WTC11 (cell line): ENCODE measurements at regions not wholly inside any gene's neighbourhood (a gene's known extent, or its start where the extent isn't known, plus 50 kb on each side); places are given as distances from the start of the nearest gene placed in this dataset.

Experiments used
- ATAC-seq: fragments of 200-7000 bp; cut with Tn5 transposase; 2 replicates; pipeline ENCODE4 v1.10.0; 2021; ENCODE audit warnings: mild to moderate bottlenecking, moderate library complexity
- CTCF ChIA-PET: fragments of 300-600 bp; sonication (Branson Sonifier 250); formaldehyde crosslinking; loops from one replicate; lab custom pipeline; 2021; ENCODE audit warnings: antibody characterized with exemption; lab: Charles Lee
- POLR2A ChIA-PET: fragments of 350-600 bp; sonication (Branson Sonifier 250); formaldehyde crosslinking; loops from one replicate; lab custom pipeline; 2021; ENCODE audit warnings: antibody characterized with exemption; lab: Charles Lee
- DNase-seq: peaks from one replicate; pipeline ENCODE4 v3.0.0; 2021; ENCODE audit warnings: low spot score
- H3K27ac Mint-ChIP-seq: 2 replicates; pipeline ENCODE4 v1.8.0; 2021; ENCODE audit warnings: mixed read lengths
- H3K27me3 Mint-ChIP-seq: 2 replicates; pipeline ENCODE4 v1.8.0; 2021; ENCODE audit warnings: low read depth, mild to moderate bottlenecking, moderate library complexity, mixed read lengths
- H3K36me3 Mint-ChIP-seq: 2 replicates; pipeline ENCODE4 v1.8.0; 2021; ENCODE audit warnings: mixed read lengths
- H3K4me1 Mint-ChIP-seq: 2 replicates; pipeline ENCODE4 v1.8.0; 2022; ENCODE audit warnings: mixed read lengths
- H3K4me3 Mint-ChIP-seq: 2 replicates; pipeline ENCODE4 v1.8.0; 2021; ENCODE audit warnings: mild to moderate bottlenecking, moderate library complexity, mixed read lengths
- H3K9me3 Mint-ChIP-seq: 2 replicates; pipeline ENCODE4 v1.8.0; 2021; ENCODE audit warnings: mixed read lengths
- CREB1 ChIP-seq: sonication (generic); formaldehyde crosslinking; IDR thresholded peaks from 2 replicates; pipeline ENCODE4 v1.8.0; 2023; ENCODE audit warnings: mild to moderate bottlenecking, missing genetic modification reagents
- EMX1 ChIP-seq: fragments of 250-450 bp; sonication (Bioruptor Pico); IDR thresholded peaks from 2 replicates; pipeline ENCODE4 v1.8.0; 2021; ENCODE audit warnings: mild to moderate bottlenecking
- HMGA2 ChIP-seq: fragments of 250-450 bp; sonication (Bioruptor Pico); IDR thresholded peaks from 2 replicates; pipeline ENCODE4 v1.4.0; 2021; ENCODE audit warnings: mild to moderate bottlenecking, moderate library complexity
- NFATC4 ChIP-seq: fragments of 250-450 bp; sonication (Bioruptor Pico); IDR thresholded peaks from 2 replicates; pipeline ENCODE4 v1.9.0; 2021; ENCODE audit warnings: mild to moderate bottlenecking
- NFYB ChIP-seq: sonication (generic); formaldehyde crosslinking; conservative IDR thresholded peaks from 2 replicates; pipeline ENCODE4 v1.8.0; 2022; ENCODE audit warnings: low read depth, missing genetic modification reagents
- TCF7 ChIP-seq: sonication (generic); formaldehyde crosslinking; IDR thresholded peaks from 2 replicates; pipeline ENCODE4 v1.8.0; 2022; ENCODE audit warnings: mild to moderate bottlenecking, low read depth, missing genetic modification reagents, moderate library complexity
- TEAD1 ChIP-seq: sonication (generic); formaldehyde crosslinking; IDR thresholded peaks from 2 replicates; pipeline ENCODE4 v1.8.0; 2022; ENCODE audit warnings: mild to moderate bottlenecking, missing genetic modification reagents
- TEAD4 ChIP-seq: sonication (generic); formaldehyde crosslinking; IDR thresholded peaks from 2 replicates; pipeline ENCODE4 v1.8.0; 2022; ENCODE audit warnings: mild to moderate bottlenecking, missing genetic modification reagents
- ZNF121 ChIP-seq: sonication (generic); formaldehyde crosslinking; IDR thresholded peaks from 2 replicates; pipeline ENCODE4 v1.8.0; 2023; ENCODE audit warnings: missing genetic modification reagents
- ZNF219 ChIP-seq: sonication (generic); formaldehyde crosslinking; IDR thresholded peaks from 2 replicates; pipeline ENCODE4 v1.8.0; 2023; ENCODE audit warnings: missing genetic modification reagents, mild to moderate bottlenecking, borderline replicate concordance
- ZNF232 ChIP-seq: sonication (generic); formaldehyde crosslinking; IDR thresholded peaks from 2 replicates; pipeline ENCODE4 v1.8.0; 2022; ENCODE audit warnings: mild to moderate bottlenecking, missing genetic modification reagents
- ZNF317 ChIP-seq: sonication (generic); formaldehyde crosslinking; IDR thresholded peaks from 2 replicates; pipeline ENCODE4 v1.8.1; 2023; ENCODE audit warnings: low read depth, mild to moderate bottlenecking, moderate library complexity, missing genetic modification reagents, borderline replicate concordance
- TF ChIP-seq, protein P1 (sequence below): sonication (generic); formaldehyde crosslinking; IDR thresholded peaks from 2 replicates; pipeline ENCODE4 v1.8.0; 2022; ENCODE audit warnings: mild to moderate bottlenecking, missing genetic modification reagents
- TF ChIP-seq, protein P2 (sequence below): sonication (generic); formaldehyde crosslinking; IDR thresholded peaks from 2 replicates; pipeline ENCODE4 v1.8.1; 2023; ENCODE audit warnings: mild to moderate bottlenecking, missing genetic modification reagents, borderline replicate concordance
- TF ChIP-seq, protein P3 (sequence below): sonication (generic); formaldehyde crosslinking; IDR thresholded peaks from 2 replicates; pipeline ENCODE4 v1.8.1; 2023; ENCODE audit warnings: mild to moderate bottlenecking, missing genetic modification reagents, moderate library complexity
- TF ChIP-seq, protein P4 (sequence below): sonication (generic); formaldehyde crosslinking; conservative IDR thresholded peaks from 2 replicates; pipeline ENCODE4 v1.8.1; 2023; ENCODE audit warnings: mild to moderate bottlenecking, low read depth, missing genetic modification reagents, moderate library complexity
- TF ChIP-seq, protein P5 (sequence below): fragments of 250-450 bp; sonication (Bioruptor Pico); conservative IDR thresholded peaks from 2 replicates; pipeline ENCODE4 v1.9.0; 2021; ENCODE audit warnings: mild to moderate bottlenecking
- TF ChIP-seq, protein P6 (sequence below): sonication (generic); formaldehyde crosslinking; conservative IDR thresholded peaks from 2 replicates; pipeline ENCODE4 v1.8.1; 2022; ENCODE audit warnings: mild to moderate bottlenecking, missing genetic modification reagents

DNA sequence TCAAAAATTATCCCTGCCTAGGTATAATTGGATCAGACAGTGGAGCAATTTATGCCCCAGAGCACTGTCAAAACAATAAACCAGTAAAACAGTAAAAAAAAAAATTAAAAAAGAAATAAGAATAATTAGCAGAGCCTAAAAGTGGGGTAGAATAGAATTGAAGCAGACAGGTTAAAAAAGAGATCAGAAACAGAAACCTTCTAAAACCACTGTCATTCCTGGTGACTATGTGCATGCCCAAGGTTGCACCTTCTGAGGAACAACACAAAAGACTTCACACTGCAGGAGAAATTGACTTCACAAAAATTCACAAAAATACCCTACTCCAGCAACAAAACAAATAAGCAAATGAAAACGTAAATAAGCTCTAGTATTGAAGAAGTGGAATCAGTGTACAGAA, 168.6 kb downstream of the SPANXA1 start:
- Mint-ChIP-seq H3K27ac (no peak overlapping the region), H3K9me3 (peaks cover 9% of the 10 kb centered on the region), H3K4me3 (no peak overlapping the region), H3K27me3 (no peaks in the 10 kb centered on the region), H3K36me3 (no peaks in the 10 kb centered on the region; the same call in 1 of the 2 replicates), H3K4me1 (no peaks in the 10 kb centered on the region)
- CTCF ChIA-PET: no interaction called here
- ATAC-seq: no peak
- no peak for DNase-seq
- TF ChIP-seq NFATC4 (CRISPR knock-in tag): no peak
- TF ChIP-seq, protein P1, sequence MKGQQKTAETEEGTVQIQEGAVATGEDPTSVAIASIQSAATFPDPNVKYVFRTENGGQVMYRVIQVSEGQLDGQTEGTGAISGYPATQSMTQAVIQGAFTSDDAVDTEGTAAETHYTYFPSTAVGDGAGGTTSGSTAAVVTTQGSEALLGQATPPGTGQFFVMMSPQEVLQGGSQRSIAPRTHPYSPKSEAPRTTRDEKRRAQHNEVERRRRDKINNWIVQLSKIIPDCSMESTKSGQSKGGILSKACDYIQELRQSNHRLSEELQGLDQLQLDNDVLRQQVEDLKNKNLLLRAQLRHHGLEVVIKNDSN (CRISPR knock-in tag): no peak
- TF ChIP-seq, protein P2, sequence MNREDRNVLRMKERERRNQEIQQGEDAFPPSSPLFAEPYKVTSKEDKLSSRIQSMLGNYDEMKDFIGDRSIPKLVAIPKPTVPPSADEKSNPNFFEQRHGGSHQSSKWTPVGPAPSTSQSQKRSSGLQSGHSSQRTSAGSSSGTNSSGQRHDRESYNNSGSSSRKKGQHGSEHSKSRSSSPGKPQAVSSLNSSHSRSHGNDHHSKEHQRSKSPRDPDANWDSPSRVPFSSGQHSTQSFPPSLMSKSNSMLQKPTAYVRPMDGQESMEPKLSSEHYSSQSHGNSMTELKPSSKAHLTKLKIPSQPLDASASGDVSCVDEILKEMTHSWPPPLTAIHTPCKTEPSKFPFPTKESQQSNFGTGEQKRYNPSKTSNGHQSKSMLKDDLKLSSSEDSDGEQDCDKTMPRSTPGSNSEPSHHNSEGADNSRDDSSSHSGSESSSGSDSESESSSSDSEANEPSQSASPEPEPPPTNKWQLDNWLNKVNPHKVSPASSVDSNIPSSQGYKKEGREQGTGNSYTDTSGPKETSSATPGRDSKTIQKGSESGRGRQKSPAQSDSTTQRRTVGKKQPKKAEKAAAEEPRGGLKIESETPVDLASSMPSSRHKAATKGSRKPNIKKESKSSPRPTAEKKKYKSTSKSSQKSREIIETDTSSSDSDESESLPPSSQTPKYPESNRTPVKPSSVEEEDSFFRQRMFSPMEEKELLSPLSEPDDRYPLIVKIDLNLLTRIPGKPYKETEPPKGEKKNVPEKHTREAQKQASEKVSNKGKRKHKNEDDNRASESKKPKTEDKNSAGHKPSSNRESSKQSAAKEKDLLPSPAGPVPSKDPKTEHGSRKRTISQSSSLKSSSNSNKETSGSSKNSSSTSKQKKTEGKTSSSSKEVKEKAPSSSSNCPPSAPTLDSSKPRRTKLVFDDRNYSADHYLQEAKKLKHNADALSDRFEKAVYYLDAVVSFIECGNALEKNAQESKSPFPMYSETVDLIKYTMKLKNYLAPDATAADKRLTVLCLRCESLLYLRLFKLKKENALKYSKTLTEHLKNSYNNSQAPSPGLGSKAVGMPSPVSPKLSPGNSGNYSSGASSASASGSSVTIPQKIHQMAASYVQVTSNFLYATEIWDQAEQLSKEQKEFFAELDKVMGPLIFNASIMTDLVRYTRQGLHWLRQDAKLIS (CRISPR knock-in tag): no peak
- no peak for TF ChIP-seq HMGA2
- POLR2A ChIA-PET: interaction anchor here (0.6 kb wide), 1 partner anchor 27 kb away, joined by 8 read pairs; no protein-coding TSS in a partner anchor

DNA sequence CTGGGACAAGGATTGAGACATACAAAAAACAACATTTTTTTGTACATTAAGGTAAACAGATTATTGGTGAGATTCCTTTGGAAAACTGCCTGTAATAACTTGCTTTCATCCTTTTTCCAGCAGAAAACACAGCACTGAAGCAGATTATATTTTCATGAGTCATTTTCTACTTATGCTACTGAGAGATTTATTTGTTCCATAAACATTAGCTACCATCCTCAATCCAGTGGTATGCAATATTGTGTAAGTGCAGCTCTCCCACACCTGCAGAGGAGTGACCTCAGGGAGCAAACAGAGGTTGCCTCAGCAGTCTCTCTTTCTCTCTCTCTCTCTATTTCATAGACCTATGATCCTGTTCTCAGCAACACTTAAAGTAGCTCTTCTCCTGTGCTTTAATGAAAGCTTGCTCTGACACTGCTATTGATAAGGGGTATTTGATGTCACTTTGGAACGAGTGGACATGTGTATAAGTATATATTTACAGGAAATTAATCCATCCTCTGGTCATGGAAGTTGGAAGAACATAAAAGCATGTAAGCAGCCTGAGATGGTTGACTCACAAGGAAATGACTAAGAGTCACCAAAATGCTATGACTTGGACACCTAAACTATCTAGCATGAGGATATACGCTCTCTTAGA, 163.7 kb upstream of the SPANXC start:
- H3K27me3 Mint-ChIP-seq: no peaks in the 10 kb centered on the region; the same call in 1 of the 2 replicates
- CTCF ChIA-PET: no interaction called here

More for the DNA sequence above, 163.7 kb upstream of the SPANXC start:
- Mint-ChIP-seq H3K27ac (no peak overlapping the region), H3K4me1 (0 out of 2 replicates have a peak, but pooled peaks cover 4% of the 10 kb centered on the region), H3K9me3 (peaks cover 3% of the 10 kb centered on the region; the same call in 1 of the 2 replicates), H3K4me3 (no peak overlapping the region), H3K36me3 (peaks cover 6% of the 10 kb centered on the region)
- TF ChIP-seq NFYB (CRISPR knock-in tag) (no peak), ZNF219 (no peak), ZNF121 (CRISPR knock-in tag) (no peak), TEAD4 (CRISPR knock-in tag) (no peak), ZNF317 (CRISPR knock-in tag) (no peak), CREB1 (CRISPR knock-in tag) (no peak), TCF7 (no peak), EMX1 (no peak), NFATC4 (CRISPR knock-in tag) (no peak), TEAD1 (CRISPR knock-in tag) (no peak), ZNF232 (CRISPR knock-in tag) (no peak)
- TF ChIP-seq, protein P3, sequence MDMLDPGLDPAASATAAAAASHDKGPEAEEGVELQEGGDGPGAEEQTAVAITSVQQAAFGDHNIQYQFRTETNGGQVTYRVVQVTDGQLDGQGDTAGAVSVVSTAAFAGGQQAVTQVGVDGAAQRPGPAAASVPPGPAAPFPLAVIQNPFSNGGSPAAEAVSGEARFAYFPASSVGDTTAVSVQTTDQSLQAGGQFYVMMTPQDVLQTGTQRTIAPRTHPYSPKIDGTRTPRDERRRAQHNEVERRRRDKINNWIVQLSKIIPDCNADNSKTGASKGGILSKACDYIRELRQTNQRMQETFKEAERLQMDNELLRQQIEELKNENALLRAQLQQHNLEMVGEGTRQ (CRISPR knock-in tag): no peak
- TF ChIP-seq, protein P4, sequence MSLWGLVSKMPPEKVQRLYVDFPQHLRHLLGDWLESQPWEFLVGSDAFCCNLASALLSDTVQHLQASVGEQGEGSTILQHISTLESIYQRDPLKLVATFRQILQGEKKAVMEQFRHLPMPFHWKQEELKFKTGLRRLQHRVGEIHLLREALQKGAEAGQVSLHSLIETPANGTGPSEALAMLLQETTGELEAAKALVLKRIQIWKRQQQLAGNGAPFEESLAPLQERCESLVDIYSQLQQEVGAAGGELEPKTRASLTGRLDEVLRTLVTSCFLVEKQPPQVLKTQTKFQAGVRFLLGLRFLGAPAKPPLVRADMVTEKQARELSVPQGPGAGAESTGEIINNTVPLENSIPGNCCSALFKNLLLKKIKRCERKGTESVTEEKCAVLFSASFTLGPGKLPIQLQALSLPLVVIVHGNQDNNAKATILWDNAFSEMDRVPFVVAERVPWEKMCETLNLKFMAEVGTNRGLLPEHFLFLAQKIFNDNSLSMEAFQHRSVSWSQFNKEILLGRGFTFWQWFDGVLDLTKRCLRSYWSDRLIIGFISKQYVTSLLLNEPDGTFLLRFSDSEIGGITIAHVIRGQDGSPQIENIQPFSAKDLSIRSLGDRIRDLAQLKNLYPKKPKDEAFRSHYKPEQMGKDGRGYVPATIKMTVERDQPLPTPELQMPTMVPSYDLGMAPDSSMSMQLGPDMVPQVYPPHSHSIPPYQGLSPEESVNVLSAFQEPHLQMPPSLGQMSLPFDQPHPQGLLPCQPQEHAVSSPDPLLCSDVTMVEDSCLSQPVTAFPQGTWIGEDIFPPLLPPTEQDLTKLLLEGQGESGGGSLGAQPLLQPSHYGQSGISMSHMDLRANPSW (CRISPR knock-in tag): no peak
- TF ChIP-seq, protein P5, sequence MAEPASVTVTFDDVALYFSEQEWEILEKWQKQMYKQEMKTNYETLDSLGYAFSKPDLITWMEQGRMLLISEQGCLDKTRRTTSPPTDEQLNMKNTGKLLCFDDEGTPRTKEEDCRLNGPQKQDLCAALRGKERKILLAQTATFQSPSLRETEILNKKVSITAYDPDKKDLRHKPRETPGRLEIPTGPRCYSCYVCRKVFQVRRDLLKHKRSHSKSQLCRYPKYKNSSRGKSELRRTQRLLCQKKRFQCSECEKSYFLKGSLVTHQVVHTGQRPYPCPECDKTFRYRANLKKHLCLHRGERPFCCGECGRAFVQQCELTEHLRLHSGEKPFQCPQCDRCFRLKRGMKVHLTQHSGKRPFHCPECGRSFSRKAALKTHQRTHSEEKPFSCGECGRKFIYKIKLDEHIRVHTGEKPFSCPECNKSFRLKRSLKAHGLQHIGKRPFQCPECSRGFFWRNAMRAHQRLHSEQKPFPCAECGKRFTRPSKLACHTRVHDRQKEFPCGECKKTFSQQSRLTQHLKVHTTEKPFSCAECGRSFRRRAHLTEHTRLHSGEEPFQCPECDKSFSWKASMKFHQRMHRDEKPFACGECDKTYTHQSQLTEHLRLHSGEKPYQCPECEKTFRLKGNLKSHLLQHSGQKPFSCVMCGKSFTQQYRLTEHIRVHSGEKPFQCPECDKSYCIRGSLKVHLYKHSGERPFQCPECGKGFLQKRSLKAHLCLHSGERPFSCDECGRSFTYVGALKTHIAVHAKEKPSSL (CRISPR knock-in tag): no peak
- TF ChIP-seq, protein P6, sequence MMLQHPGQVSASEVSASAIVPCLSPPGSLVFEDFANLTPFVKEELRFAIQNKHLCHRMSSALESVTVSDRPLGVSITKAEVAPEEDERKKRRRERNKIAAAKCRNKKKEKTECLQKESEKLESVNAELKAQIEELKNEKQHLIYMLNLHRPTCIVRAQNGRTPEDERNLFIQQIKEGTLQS: no peak
- ATAC-seq: no peak
- POLR2A ChIA-PET: no interaction called here
- DNase-seq: no peak
